ENCODE measurements at regions not wholly inside any gene's neighbourhood (a gene's known extent, or its start where the extent isn't known, plus 50 kb on each side); places are given as distances from the start of the nearest gene placed in this dataset.

DNA sequence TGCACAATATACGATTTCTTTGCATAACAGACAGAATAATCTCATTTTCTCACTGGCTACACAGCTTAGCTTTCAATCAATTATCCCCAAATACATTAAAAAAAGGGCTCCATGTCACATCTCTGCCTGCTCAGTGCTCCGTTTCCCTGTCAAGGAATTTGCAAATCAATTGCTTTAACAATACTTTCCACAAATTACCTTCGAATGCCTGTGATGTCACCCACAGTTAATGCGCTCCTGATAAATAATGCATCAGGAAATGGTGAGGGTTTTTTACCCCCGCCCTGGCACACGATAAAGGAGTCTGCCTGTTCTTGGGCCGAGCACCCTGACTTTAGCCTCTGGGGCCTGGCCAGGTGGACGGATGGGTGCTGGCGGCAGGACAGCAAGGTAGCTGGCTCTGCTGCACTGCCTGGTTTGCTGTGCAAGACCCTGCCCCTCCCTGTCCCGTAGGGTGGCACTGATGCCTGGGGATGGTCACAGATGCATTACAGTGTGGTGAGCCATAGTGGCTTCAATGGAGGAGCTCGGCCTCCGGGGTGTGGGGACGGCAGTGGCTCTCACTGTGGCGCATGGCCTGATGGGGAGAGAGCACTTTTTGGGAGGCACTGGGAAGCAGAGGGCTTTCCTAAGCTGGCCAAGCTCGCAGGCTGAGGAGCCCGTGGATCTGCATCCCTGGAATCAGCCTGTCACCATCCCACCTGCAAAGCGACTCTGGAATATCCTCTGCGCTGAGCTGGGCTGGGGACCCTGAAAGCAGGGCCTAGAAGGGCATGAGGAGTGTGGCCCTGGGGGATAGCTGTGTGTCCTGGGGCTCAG lies 88.3 kb upstream of the HS6ST1 start:
- TF ChIP-seq CTCF (IDR thresholded peaks at IDR 0.05; ENCODE audit: insufficient read depth, low read length), result no peak
- no peak for DNase-seq (ENCODE audit: low read depth)
- H3K4me3 ChIP-seq (ENCODE audit: low read depth, low read length), result no peak overlapping the region

DNA sequence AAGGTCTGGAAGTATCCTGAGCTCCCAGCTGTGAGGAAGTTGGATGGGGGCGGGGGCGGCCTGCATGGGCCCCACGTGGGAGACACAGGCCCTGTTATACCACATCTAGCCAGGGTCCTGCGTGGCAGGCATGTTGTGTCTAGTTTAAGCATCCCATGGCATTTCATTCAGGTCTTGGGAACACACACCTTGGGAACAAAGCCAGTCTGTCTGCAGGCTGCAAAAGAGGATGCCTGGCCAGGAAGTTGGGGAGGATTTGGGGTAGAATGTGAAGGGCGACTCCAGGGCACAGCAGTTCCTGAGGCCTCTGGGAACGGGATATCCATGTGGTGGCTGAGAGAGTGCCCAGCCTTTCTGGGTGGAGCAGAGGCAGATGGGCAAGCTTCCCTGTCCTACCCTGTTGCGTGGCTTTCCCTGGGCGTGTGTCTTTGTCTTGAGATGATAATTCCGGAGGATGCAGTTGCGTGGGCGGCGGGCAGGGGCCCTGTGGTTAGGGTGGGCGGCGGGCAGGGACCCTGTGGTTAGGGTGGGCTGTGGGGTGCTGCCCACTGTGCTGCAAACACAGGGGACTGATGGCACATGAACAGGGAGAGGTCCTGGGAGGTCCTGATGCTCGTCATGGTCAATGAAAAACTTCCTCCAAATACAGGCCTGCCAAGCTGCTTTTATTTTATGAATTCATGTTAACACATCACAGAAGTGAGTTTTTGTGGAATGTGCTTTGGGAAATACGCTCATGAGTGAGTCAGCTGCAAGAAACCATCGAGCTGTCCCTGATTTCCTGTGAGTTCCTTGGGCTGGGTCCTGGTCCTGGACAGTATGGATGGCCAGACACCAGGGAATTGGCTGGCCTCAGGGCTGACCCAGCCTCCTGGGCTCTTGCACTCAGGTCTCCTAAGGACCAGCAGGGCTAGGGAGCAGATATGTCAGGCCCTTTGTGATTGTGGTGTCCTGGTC lies 90.0 kb upstream of the HS6ST1 start:
- no peak for TF ChIP-seq CTCF (IDR thresholded peaks at IDR 0.05; ENCODE audit: insufficient read depth, low read length)
- no peak overlapping the region for H3K4me3 ChIP-seq (ENCODE audit: low read depth, low read length)
- peak; percentile 75 for DNase-seq (ENCODE audit: low read depth)

- H3K4me3 ChIP-seq (ENCODE audit: low read depth, low read length), result no peak overlapping the region
- TF ChIP-seq CTCF (IDR thresholded peaks at IDR 0.05; ENCODE audit: insufficient read depth, low read length), result no peak
- no peak for DNase-seq (ENCODE audit: low read depth)
Measured at GRCh38 chr2:128409326-128410034, 90.8 kb upstream of the HS6ST1 start.

- no peak overlapping the region for H3K4me3 ChIP-seq (ENCODE audit: low read depth, low read length)
- DNase-seq (ENCODE audit: low read depth), result no peak
- no peak for TF ChIP-seq CTCF (IDR thresholded peaks at IDR 0.05; ENCODE audit: insufficient read depth, low read length)
Measured at GRCh38 chr2:128410035-128410757, 91.5 kb upstream of the HS6ST1 start.

- no peak overlapping the region for H3K4me3 ChIP-seq (ENCODE audit: low read depth, low read length)
- TF ChIP-seq CTCF (IDR thresholded peaks at IDR 0.05; ENCODE audit: insufficient read depth, low read length), result no peak
- DNase-seq (ENCODE audit: low read depth), result no peak
Measured at GRCh38 chr2:128410758-128411215, 92.1 kb upstream of the HS6ST1 start.

GRCh38 chr2:128411431-128411830 lies 92.8 kb upstream of the HS6ST1 start:
- no peak overlapping the region for H3K4me3 ChIP-seq (ENCODE audit: low read depth, low read length)
- no peak for DNase-seq (ENCODE audit: low read depth)
- TF ChIP-seq CTCF (IDR thresholded peaks at IDR 0.05; ENCODE audit: insufficient read depth, low read length), result no peak

Data from fibroblast of the aortic adventitia (primary cell).